Activated CD8-positive, alpha-beta T cell treated with anti-CD3 and anti-CD28 coated beads, Interleukin-2, amount 10 ng/mL, durations not matched to agents 7 days and 5 days (primary cell): ENCODE measurements at regions not wholly inside any gene's neighbourhood (a gene's known extent, or its start where the extent isn't known, plus 50 kb on each side); places are given as distances from the start of the nearest gene placed in this dataset.

Source experiments
- ATAC-seq: fragments of 150-1000 bp; cut with Tn5 transposase; one replicate; pipeline ENCODE4 v1.10.0; 2021; ENCODE audit warnings: moderate library complexity
- CTCF ChIA-PET: fragments of 350-600 bp; sonication (Branson Sonifier 250); formaldehyde crosslinking; loops from one replicate; lab custom pipeline; 2021; ENCODE audit warnings: antibody characterized with exemption; lab: Charles Lee
- POLR2A ChIA-PET: fragments of 350-600 bp; sonication (Branson Sonifier 250); formaldehyde crosslinking; loops from one replicate; lab custom pipeline; 2021; ENCODE audit warnings: antibody characterized with exemption; lab: Charles Lee
- DNase-seq: peaks from one replicate; pipeline ENCODE4 v3.0.0-alpha.2; 2020
- H3K27ac Mint-ChIP-seq: one replicate; pipeline ENCODE4 v1.8.0; 2021; ENCODE audit warnings: mild to moderate bottlenecking, mixed read lengths
- H3K27me3 Mint-ChIP-seq: one replicate; pipeline ENCODE4 v1.8.0; 2021; ENCODE audit warnings: low read depth, mixed read lengths
- H3K36me3 Mint-ChIP-seq: one replicate; pipeline ENCODE4 v1.8.0; 2021; ENCODE audit warnings: low read depth, mixed read lengths
- H3K4me1 Mint-ChIP-seq: one replicate; pipeline ENCODE4 v1.8.0; 2021; ENCODE audit warnings: low read depth, mixed read lengths
- H3K4me3 Mint-ChIP-seq: one replicate; pipeline ENCODE4 v1.8.0; 2021; ENCODE audit warnings: mild to moderate bottlenecking, mixed read lengths
- H3K9me3 Mint-ChIP-seq: one replicate; pipeline ENCODE4 v1.8.0; 2022; ENCODE audit warnings: mixed read lengths; ENCODE audit not compliant: insufficient read depth

GRCh38 chr13:46983881-46984280 is 87.0 kb upstream of the HTR2A start:
- CTCF ChIA-PET: interaction anchor here (1.0 to 2.7 kb wide), 2 partner anchors 10 to 29 kb away, joined by 3 to 8 read pairs; no protein-coding TSS in a partner anchor
- no peak for ATAC-seq
- no peaks in the 10 kb centered on the region for H3K9me3 Mint-ChIP-seq
- no peaks in the 10 kb centered on the region for H3K36me3 Mint-ChIP-seq
- no peak overlapping the region for H3K27ac Mint-ChIP-seq
- H3K4me1 Mint-ChIP-seq: peaks cover 14% of the 10 kb centered on the region
- peaks cover 8% of the 10 kb centered on the region for H3K27me3 Mint-ChIP-seq
- no peak overlapping the region for H3K4me3 Mint-ChIP-seq
- no peak for DNase-seq
- POLR2A ChIA-PET: interaction anchor here (0.6 kb wide), 1 partner anchor 114 kb away, joined by 3 read pairs; no protein-coding TSS in a partner anchor

- no peaks in the 10 kb centered on the region for H3K36me3 Mint-ChIP-seq
- CTCF ChIA-PET: interaction anchor here (1.0 to 2.7 kb wide), 2 partner anchors 9 to 30 kb away, joined by 3 to 8 read pairs; no protein-coding TSS in a partner anchor
Observed at GRCh38 chr13:46982856-46983582, 86.2 kb upstream of the HTR2A start.

GRCh38 chr13:46975173-46975572 is 78.3 kb upstream of the HTR2A start:
- ATAC-seq: no peak
- H3K9me3 Mint-ChIP-seq: peaks cover 6% of the 10 kb centered on the region
- H3K27ac Mint-ChIP-seq: no peak overlapping the region
- no peaks in the 10 kb centered on the region for H3K36me3 Mint-ChIP-seq
- ChIA-PET POLR2A (no interaction called here), CTCF (interaction anchor here (1.2 to 1.8 kb wide), 2 partner anchors 9 to 12 kb away, joined by 3 to 8 read pairs; no protein-coding TSS in a partner anchor)
- no peak for DNase-seq
- H3K4me3 Mint-ChIP-seq: no peak overlapping the region
- no peaks in the 10 kb centered on the region for H3K4me1 Mint-ChIP-seq
- H3K27me3 Mint-ChIP-seq: peaks cover 2% of the 10 kb centered on the region

More at GRCh38 chr13:46982856-46983582, 86.2 kb upstream of the HTR2A start:
- Mint-ChIP-seq H3K27me3 (peaks cover 7% of the 10 kb centered on the region), H3K27ac (no peak overlapping the region), H3K4me3 (no peak overlapping the region), H3K9me3 (no peaks in the 10 kb centered on the region), H3K4me1 (peaks cover 14% of the 10 kb centered on the region)
- ATAC-seq: peak; percentile 57
- DNase-seq: peak; percentile 46
- POLR2A ChIA-PET: interaction anchor here (0.6 kb wide), 1 partner anchor 115 kb away, joined by 3 read pairs; no protein-coding TSS in a partner anchor

- Mint-ChIP-seq H3K4me1 (no peaks in the 10 kb centered on the region), H3K9me3 (no peaks in the 10 kb centered on the region), H3K27me3 (no peaks in the 10 kb centered on the region), H3K36me3 (no peaks in the 10 kb centered on the region), H3K27ac (no peak overlapping the region), H3K4me3 (no peak overlapping the region)
- POLR2A ChIA-PET: no interaction called here
- DNase-seq (no peak), ATAC-seq (no peak)
- CTCF ChIA-PET: no interaction called here
Observed at GRCh38 chr13:46968450-46968849, 71.6 kb upstream of the HTR2A start.

GRCh38 chr13:46964789-46965527 is 68.1 kb upstream of the HTR2A start:
- H3K36me3 Mint-ChIP-seq: no peaks in the 10 kb centered on the region
- POLR2A ChIA-PET: no interaction called here

GRCh38 chr13:46963904-46964303 is 67.1 kb upstream of the HTR2A start:
- ATAC-seq: no peak
- ChIA-PET CTCF (no interaction called here), POLR2A (no interaction called here)
- Mint-ChIP-seq H3K27ac (no peak overlapping the region), H3K4me1 (peaks cover 2% of the 10 kb centered on the region), H3K9me3 (no peaks in the 10 kb centered on the region), H3K27me3 (no peaks in the 10 kb centered on the region), H3K36me3 (no peaks in the 10 kb centered on the region), H3K4me3 (no peak overlapping the region)
- DNase-seq: no peak

More at GRCh38 chr13:46964789-46965527, 68.1 kb upstream of the HTR2A start:
- no peaks in the 10 kb centered on the region for H3K9me3 Mint-ChIP-seq
- CTCF ChIA-PET: no interaction called here
- peaks cover 2% of the 10 kb centered on the region for H3K4me1 Mint-ChIP-seq
- no peaks in the 10 kb centered on the region for H3K27me3 Mint-ChIP-seq
- no peak for ATAC-seq
- DNase-seq: no peak
- no peak overlapping the region for H3K4me3 Mint-ChIP-seq
- H3K27ac Mint-ChIP-seq: no peak overlapping the region

- H3K4me1 Mint-ChIP-seq: peaks cover 2% of the 10 kb centered on the region
- H3K27ac Mint-ChIP-seq: no peak overlapping the region
- DNase-seq: no peak
- no peaks in the 10 kb centered on the region for H3K27me3 Mint-ChIP-seq
- ChIA-PET CTCF (interaction anchor here (1.2 to 1.5 kb wide), 3 partner anchors 10 to 13 kb away, joined by 3 to 6 read pairs (median 4); no protein-coding TSS in a partner anchor), POLR2A (no interaction called here)
- H3K36me3 Mint-ChIP-seq: no peaks in the 10 kb centered on the region
- H3K4me3 Mint-ChIP-seq: no peak overlapping the region
- no peaks in the 10 kb centered on the region for H3K9me3 Mint-ChIP-seq
- no peak for ATAC-seq
Observed at GRCh38 chr13:46962281-46962941, 65.6 kb upstream of the HTR2A start.

- Mint-ChIP-seq H3K9me3 (no peaks in the 10 kb centered on the region), H3K36me3 (no peaks in the 10 kb centered on the region), H3K4me1 (peaks cover 2% of the 10 kb centered on the region), H3K4me3 (no peak overlapping the region), H3K27me3 (peaks cover 3% of the 10 kb centered on the region), H3K27ac (no peak overlapping the region)
- ATAC-seq (no peak), DNase-seq (no peak)
- ChIA-PET CTCF (no interaction called here), POLR2A (no interaction called here)
Observed at GRCh38 chr13:46961719-46962118, 64.9 kb upstream of the HTR2A start.

GRCh38 chr13:46953941-46954340 is 57.1 kb upstream of the HTR2A start:
- ChIA-PET POLR2A (no interaction called here), CTCF (no interaction called here)
- H3K36me3 Mint-ChIP-seq: no peaks in the 10 kb centered on the region
- ATAC-seq: no peak
- no peak overlapping the region for H3K27ac Mint-ChIP-seq
- no peak for DNase-seq
- no peak overlapping the region for H3K4me3 Mint-ChIP-seq
- H3K27me3 Mint-ChIP-seq: peaks cover 11% of the 10 kb centered on the region
- H3K4me1 Mint-ChIP-seq: no peaks in the 10 kb centered on the region
- H3K9me3 Mint-ChIP-seq: no peaks in the 10 kb centered on the region

- H3K27ac Mint-ChIP-seq: no peak overlapping the region
- H3K36me3 Mint-ChIP-seq: no peaks in the 10 kb centered on the region
- H3K4me1 Mint-ChIP-seq: no peaks in the 10 kb centered on the region
- CTCF ChIA-PET: interaction anchor here (1.5 kb wide), 1 partner anchor 9 kb away, joined by 4 read pairs; no protein-coding TSS in a partner anchor
- peaks cover 11% of the 10 kb centered on the region for H3K27me3 Mint-ChIP-seq
- POLR2A ChIA-PET: no interaction called here
- no peak overlapping the region for H3K4me3 Mint-ChIP-seq
- ATAC-seq (no peak), DNase-seq (no peak)
- H3K9me3 Mint-ChIP-seq: no peaks in the 10 kb centered on the region
Observed at GRCh38 chr13:46953331-46953730, 56.5 kb upstream of the HTR2A start.

- Mint-ChIP-seq H3K27ac (no peak overlapping the region), H3K9me3 (no peaks in the 10 kb centered on the region), H3K4me1 (no peaks in the 10 kb centered on the region), H3K36me3 (no peaks in the 10 kb centered on the region), H3K27me3 (peaks cover 9% of the 10 kb centered on the region), H3K4me3 (no peak overlapping the region)
- ChIA-PET CTCF (no interaction called here), POLR2A (no interaction called here)
- DNase-seq (no peak), ATAC-seq (no peak)
Observed at GRCh38 chr13:46951516-46951915, 54.7 kb upstream of the HTR2A start.
